ENCODE measurements at regions not wholly inside any gene's neighbourhood (a gene's known extent, or its start where the extent isn't known, plus 50 kb on each side); places are given as distances from the start of the nearest gene placed in this dataset.

DNA sequence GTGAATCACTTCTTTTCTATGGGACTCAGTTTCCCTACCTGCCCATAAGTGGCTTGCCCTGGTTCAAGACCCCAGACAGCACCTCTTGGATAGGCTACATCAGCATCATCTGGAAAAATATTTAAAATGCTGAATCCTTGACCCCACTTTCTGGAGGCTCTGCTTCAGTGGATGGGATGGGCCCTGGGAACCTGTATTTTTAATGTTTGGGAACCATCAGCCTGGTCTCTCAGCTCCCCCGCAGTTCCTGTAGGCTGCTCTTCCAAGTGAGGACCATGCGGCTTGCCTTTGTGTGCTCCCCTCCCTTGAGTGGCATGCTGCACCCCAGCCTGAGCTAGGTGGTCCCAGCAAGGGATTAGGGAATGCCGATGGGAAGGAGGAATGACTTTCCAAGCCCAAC is 68.3 kb upstream of the CRHR1 start:
- intact Hi-C loops (cut with DNase I): no loop called here
- no peak overlapping the region for H3K4me3 ChIP-seq
- no peaks in the 10 kb centered on the region for H3K4me1 ChIP-seq
- H3K9me3 ChIP-seq: no peaks in the 10 kb centered on the region
- H3K27me3 ChIP-seq: peaks cover 0 to 64% (median 4%) of the 10 kb centered on the region in 4 donors
- TF ChIP-seq POLR2A (IDR thresholded peaks at IDR 0.05; ENCODE audit: low read depth) (no peak), POLR2AphosphoS5 (IDR thresholded peaks at IDR 0.05) (no peak), EP300 (IDR thresholded peaks at IDR 0.05) (no peak)
- TF ChIP-seq, protein P1, sequence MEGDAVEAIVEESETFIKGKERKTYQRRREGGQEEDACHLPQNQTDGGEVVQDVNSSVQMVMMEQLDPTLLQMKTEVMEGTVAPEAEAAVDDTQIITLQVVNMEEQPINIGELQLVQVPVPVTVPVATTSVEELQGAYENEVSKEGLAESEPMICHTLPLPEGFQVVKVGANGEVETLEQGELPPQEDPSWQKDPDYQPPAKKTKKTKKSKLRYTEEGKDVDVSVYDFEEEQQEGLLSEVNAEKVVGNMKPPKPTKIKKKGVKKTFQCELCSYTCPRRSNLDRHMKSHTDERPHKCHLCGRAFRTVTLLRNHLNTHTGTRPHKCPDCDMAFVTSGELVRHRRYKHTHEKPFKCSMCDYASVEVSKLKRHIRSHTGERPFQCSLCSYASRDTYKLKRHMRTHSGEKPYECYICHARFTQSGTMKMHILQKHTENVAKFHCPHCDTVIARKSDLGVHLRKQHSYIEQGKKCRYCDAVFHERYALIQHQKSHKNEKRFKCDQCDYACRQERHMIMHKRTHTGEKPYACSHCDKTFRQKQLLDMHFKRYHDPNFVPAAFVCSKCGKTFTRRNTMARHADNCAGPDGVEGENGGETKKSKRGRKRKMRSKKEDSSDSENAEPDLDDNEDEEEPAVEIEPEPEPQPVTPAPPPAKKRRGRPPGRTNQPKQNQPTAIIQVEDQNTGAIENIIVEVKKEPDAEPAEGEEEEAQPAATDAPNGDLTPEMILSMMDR (IDR thresholded peaks at IDR 0.05): no peak
- DNase-seq (ENCODE audit: extremely low spot score): no peak
- H3K36me3 ChIP-seq: no peaks in the 10 kb centered on the region
- H3K27ac ChIP-seq (replicated peaks in 1 of 4): no peak overlapping the region
- WGBS: 77% methylated on average over 3 of the region's 3 CpGs

DNA sequence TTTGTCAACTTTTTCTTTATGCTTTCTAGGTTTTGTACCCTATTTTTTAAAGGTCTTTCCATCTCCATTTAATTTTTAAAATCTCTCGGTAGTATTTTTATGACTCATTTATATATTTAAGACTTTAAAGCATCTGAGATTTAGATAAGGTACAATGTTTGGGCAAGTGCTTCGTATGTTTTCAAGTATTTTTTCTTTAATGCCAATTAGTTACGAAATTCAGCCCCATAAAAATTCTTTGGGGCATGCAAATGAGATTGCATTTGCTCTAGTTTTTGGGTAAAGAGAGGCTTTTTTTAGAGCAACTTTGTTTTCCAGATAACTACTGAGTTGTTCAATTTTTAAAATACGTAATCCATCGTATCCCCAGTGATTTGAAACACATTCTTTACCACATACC is 65.3 kb upstream of the CRHR1 start:
- 82% methylated on average over 5 of the region's 5 CpGs for WGBS
- intact Hi-C loops (cut with DNase I): no loop called here
- Histone ChIP-seq H3K36me3 (no peaks in the 10 kb centered on the region), H3K4me3 (no peak overlapping the region), H3K4me1 (no peaks in the 10 kb centered on the region), H3K27me3 (peaks cover 0 to 62% (median 4%) of the 10 kb centered on the region in 4 donors), H3K27ac (replicated peaks in 1 of 4) (no peak overlapping the region), H3K9me3 (peaks cover 0 to 4% (median under 1%) of the 10 kb centered on the region in 4 donors)
- TF ChIP-seq EP300 (IDR thresholded peaks at IDR 0.05) (no peak), POLR2A (IDR thresholded peaks at IDR 0.05; ENCODE audit: low read depth) (no peak), POLR2AphosphoS5 (IDR thresholded peaks at IDR 0.05) (no peak)
- TF ChIP-seq, protein P1 (IDR thresholded peaks at IDR 0.05): no peak
- DNase-seq (ENCODE audit: extremely low spot score): no peak

DNA sequence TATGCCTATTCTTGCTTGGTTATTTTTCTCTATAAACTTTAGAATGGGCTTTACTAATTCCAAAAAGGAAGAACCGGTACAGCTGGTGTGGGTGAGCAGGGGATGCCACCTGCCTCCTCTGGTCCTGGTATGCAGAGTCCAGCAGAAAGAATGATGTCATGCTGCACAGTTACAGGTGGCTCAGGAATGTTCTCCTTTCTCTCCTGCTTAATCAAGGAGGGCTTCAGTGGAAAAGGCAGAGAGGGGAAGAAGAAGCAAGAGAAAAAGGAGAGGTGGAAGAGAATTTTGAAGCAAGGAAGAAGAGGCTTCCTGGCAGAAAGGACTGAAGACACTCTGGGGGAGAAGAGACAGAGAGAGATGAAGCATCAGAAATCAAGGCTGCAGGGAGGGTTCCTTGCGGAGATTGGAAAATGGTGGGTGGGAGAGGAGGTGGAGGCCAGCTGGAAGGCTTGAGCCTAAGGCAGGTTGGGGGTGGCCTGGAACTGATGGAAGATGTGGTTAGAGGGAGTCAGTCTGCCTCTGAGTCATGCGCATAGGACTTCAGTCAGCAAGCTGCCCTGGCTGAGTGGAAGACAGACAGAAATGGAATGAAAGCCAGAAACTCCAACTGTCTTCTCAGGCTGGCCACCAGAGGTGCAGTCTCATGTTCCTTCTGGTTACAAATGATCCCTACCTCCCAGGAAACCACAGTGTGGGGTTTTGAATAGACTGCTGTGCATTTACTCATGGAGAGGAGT is 64.6 kb upstream of the CRHR1 start:
- H3K36me3 ChIP-seq: no peaks in the 10 kb centered on the region
- no peaks in the 10 kb centered on the region for H3K4me1 ChIP-seq
- 60% methylated on average over 3 of the region's 3 CpGs for WGBS

DNA sequence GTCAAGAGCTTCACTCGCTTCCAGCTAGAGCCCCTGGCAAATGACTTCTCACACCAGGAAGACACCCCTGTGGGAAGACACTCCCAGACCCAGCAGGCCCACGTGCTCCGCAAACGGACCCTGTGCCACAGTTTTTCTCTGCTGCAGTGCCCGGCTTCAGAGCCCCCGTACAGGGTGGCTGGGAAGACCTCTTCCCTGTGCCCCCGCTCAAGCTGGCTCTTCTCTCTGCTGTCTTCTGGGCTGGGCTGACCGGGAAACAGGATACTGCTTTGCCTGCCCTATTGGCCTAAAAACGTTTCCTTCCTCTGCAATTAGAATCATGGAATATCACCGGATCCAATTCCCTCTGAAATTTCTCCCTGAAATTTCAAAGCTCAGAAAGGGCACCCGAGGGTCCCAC is 63.7 kb upstream of the CRHR1 start:
- Histone ChIP-seq H3K27ac (replicated peaks in 1 of 4) (no peak overlapping the region), H3K4me3 (no peak overlapping the region), H3K4me1 (no peaks in the 10 kb centered on the region), H3K36me3 (no peaks in the 10 kb centered on the region), H3K9me3 (peaks cover 0 to 16% (median 7%) of the 10 kb centered on the region in 4 donors), H3K27me3 (peaks cover 0 to 66% (median 4%) of the 10 kb centered on the region in 4 donors)
- intact Hi-C loops (cut with DNase I): no loop called here
- no peak for DNase-seq (ENCODE audit: extremely low spot score)
- WGBS: 76% methylated on average over 8 of the region's 11 CpGs
- TF ChIP-seq, protein P1 (IDR thresholded peaks at IDR 0.05): no peak
- TF ChIP-seq EP300 (IDR thresholded peaks at IDR 0.05): no peak
- no peak for TF ChIP-seq POLR2A (IDR thresholded peaks at IDR 0.05; ENCODE audit: low read depth)
- no peak for TF ChIP-seq POLR2AphosphoS5 (IDR thresholded peaks at IDR 0.05)

More for the DNA sequence above, 64.6 kb upstream of the CRHR1 start:
- no peak for DNase-seq (ENCODE audit: extremely low spot score)
- Histone ChIP-seq H3K4me3 (no peak overlapping the region), H3K9me3 (peaks cover 0 to 9% (median 4%) of the 10 kb centered on the region in 4 donors), H3K27me3 (peaks cover 0 to 67% (median 4%) of the 10 kb centered on the region in 4 donors), H3K27ac (replicated peaks in 1 of 4) (no peak overlapping the region)
- intact Hi-C loops (cut with DNase I): no loop called here
- no peak for TF ChIP-seq POLR2A (IDR thresholded peaks at IDR 0.05; ENCODE audit: low read depth)
- TF ChIP-seq POLR2AphosphoS5 (IDR thresholded peaks at IDR 0.05): no peak
- no peak for TF ChIP-seq EP300 (IDR thresholded peaks at IDR 0.05)
- TF ChIP-seq, protein P1 (IDR thresholded peaks at IDR 0.05): no peak
